Panc1 (cell line): ENCODE measurements at regions not wholly inside any gene's neighbourhood (a gene's known extent, or its start where the extent isn't known, plus 50 kb on each side); places are given as distances from the start of the nearest gene placed in this dataset.

Experiments
- ATAC-seq: fragments of 200-7000 bp; cut with Tn5 transposase; 2 replicates; pipeline ENCODE4 v1.9.1; 2020; ENCODE audit warnings: mild to moderate bottlenecking, moderate library complexity
- BruUV-seq: library from RNA; stranded (reverse); fragments of 400-500 nt; replicated peaks from 2 replicates; lab custom pipeline; 2021; lab: Mats Ljungman, UMichigan
- CTCF ChIA-PET: fragments of 300-600 bp; sonication (Branson Sonifier 250); formaldehyde crosslinking; loops from one replicate; lab custom pipeline; 2022; ENCODE audit warnings: antibody characterized with exemption; lab: Charles Lee
- POLR2A ChIA-PET: fragments of 300-600 bp; sonication (Branson Sonifier 250); formaldehyde crosslinking; loops from one replicate; lab custom pipeline; 2022; ENCODE audit warnings: antibody characterized with exemption; lab: Charles Lee
- DNase-seq: peaks from one replicate; pipeline ENCODE4 v3.0.0-alpha.2; 2010; ENCODE audit warnings: low read depth, low spot score
- H3K27ac ChIP-seq: 2 replicates; pipeline ENCODE4 v1.5.1; 2011; ENCODE audit warnings: mild to moderate bottlenecking, low read length, inconsistent platforms
- H3K27me3 ChIP-seq: fragments of 200-500 bp; sonication (Bioruptor generic); 2 replicates; pipeline ENCODE4 v1.6.0; 2014; ENCODE audit warnings: low read length, inconsistent platforms; ENCODE audit not compliant: control insufficient read depth, insufficient read depth
- H3K36me3 ChIP-seq: fragments of 200-500 bp; sonication (Bioruptor generic); 2 replicates; pipeline ENCODE4 v1.5.1; 2014; ENCODE audit warnings: inconsistent platforms, mild to moderate bottlenecking, low read length, moderate library complexity; ENCODE audit not compliant: control insufficient read depth, insufficient read depth
- H3K4me1 ChIP-seq: 2 replicates; pipeline ENCODE4 v1.5.1; 2011; ENCODE audit warnings: inconsistent platforms, mild to moderate bottlenecking, low read length, moderate library complexity; ENCODE audit not compliant: control insufficient read depth, insufficient read depth
- H3K4me3 ChIP-seq, 2 experiments: 2 replicates each; pipeline ENCODE4 v1.5.1; 2011 to 2012; ENCODE audit warnings: low read depth in 2 of 2, low read length in 2 of 2, mild to moderate bottlenecking in 2 of 2, inconsistent platforms in 1 of 2, moderate library complexity in 1 of 2
- H3K9me3 ChIP-seq: fragments of 200-500 bp; sonication (Bioruptor generic); 2 replicates; pipeline ENCODE4 v1.5.1; 2014; ENCODE audit warnings: low read depth, mild to moderate bottlenecking, inconsistent platforms, low read length, moderate library complexity; ENCODE audit not compliant: control insufficient read depth, insufficient read depth
- CTCF ChIP-seq: fragments of 450-650 bp; IDR thresholded peaks from 2 replicates; pipeline ENCODE4 v1.5.1; 2017; ENCODE audit warnings: mild to moderate bottlenecking
- POLR2AphosphoS5 ChIP-seq: IDR thresholded peaks from 2 replicates; pipeline ENCODE4 v1.6.1; 2012; ENCODE audit warnings: mild to moderate bottlenecking, low read depth, low read length, moderate library complexity
- REST ChIP-seq, 2 experiments: IDR thresholded peaks; 2 replicates each; pipeline ENCODE4 v1.6.1; 2011 to 2012; ENCODE audit warnings: low read depth in 2 of 2, control low read depth in 1 of 2, low read length in 1 of 2, mild to moderate bottlenecking in 1 of 2, moderate library complexity in 1 of 2; ENCODE audit not compliant: insufficient read depth in 1 of 2
- SIN3A ChIP-seq: IDR thresholded peaks from 2 replicates; pipeline ENCODE4 v1.6.1; 2012; ENCODE audit warnings: low read depth, mild to moderate bottlenecking, low read length, moderate library complexity, borderline replicate concordance; ENCODE audit not compliant: insufficient read depth
- TCF7L2 ChIP-seq: IDR thresholded peaks from 2 replicates; pipeline ENCODE4 v1.6.1; 2011; ENCODE audit warnings: mild to moderate bottlenecking, low read depth, low read length, inconsistent platforms
- in situ Hi-C: cut with HindIII; loops from 2 replicates; pipeline ENCODE4 v1.10.0; 2016; ENCODE audit warnings: low sequenced_read_pairs, low pct_unique_long_range_greater_than_20kb
- intact Hi-C: fragments of 100-400 bp; cut with micrococcal nuclease; formaldehyde crosslinking; loops from one replicate; pipeline ENCODE4 v1.10.0; 2022; ENCODE audit not compliant: unreplicated experiment

- ChIA-PET POLR2A (no interaction called here), CTCF (no interaction called here)
- in situ Hi-C loops: no loop called here
- BruUV-seq: no TSS peak
- H3K4me1 ChIP-seq: no peaks in the 10 kb centered on the region
- no peak for DNase-seq
- ATAC-seq: no peak
- H3K27ac ChIP-seq: no peak overlapping the region
- no peak overlapping the region for H3K4me3 ChIP-seq
- intact Hi-C loops: no loop called here
- no peaks in the 10 kb centered on the region for H3K36me3 ChIP-seq
- H3K27me3 ChIP-seq: no peaks in the 10 kb centered on the region
- H3K9me3 ChIP-seq: no peaks in the 10 kb centered on the region
- TF ChIP-seq CTCF: no peak
- no peak for TF ChIP-seq TCF7L2
- no peak for TF ChIP-seq REST (IDR thresholded peaks at IDR 0.05; ENCODE audit: insufficient read depth in 1 of 2, low read depth in 2 of 2, low read length in 1 of 2)
- TF ChIP-seq SIN3A: no peak
- no peak for TF ChIP-seq POLR2AphosphoS5
Measured at GRCh38 chr4:92045718-92046117, 258.0 kb upstream of the GRID2 start.

GRCh38 chr4:92047209-92047875 is 256.4 kb upstream of the GRID2 start:
- BruUV-seq: no TSS peak

More at GRCh38 chr4:92047209-92047875, 256.4 kb upstream of the GRID2 start:
- H3K36me3 ChIP-seq: no peaks in the 10 kb centered on the region
- H3K4me1 ChIP-seq: no peaks in the 10 kb centered on the region
- H3K27me3 ChIP-seq: no peaks in the 10 kb centered on the region
- ChIA-PET POLR2A (no interaction called here), CTCF (no interaction called here)
- TF ChIP-seq SIN3A (no peak), TCF7L2 (no peak), REST (IDR thresholded peaks at IDR 0.05; ENCODE audit: insufficient read depth in 1 of 2, low read depth in 2 of 2, low read length in 1 of 2) (no peak), POLR2AphosphoS5 (no peak), CTCF (no peak; the same call in 1 of the 2 replicates)
- no peak for ATAC-seq
- intact Hi-C loops (no loop called here), in situ Hi-C loops (no loop called here)
- no peak overlapping the region for H3K27ac ChIP-seq
- no peaks in the 10 kb centered on the region for H3K9me3 ChIP-seq
- no peak for DNase-seq
- no peak overlapping the region for H3K4me3 ChIP-seq
